ENCODE measurements at regions not wholly inside any gene's neighbourhood (a gene's known extent, or its start where the extent isn't known, plus 50 kb on each side); places are given as distances from the start of the nearest gene placed in this dataset.

GRCh38 chr4:111961809-111962208 is 183.4 kb upstream of the FAM241A start:
- 45 to 51% methylated on average over 1 of the region's 1 CpG for WGBS, 2 donors
- intact Hi-C loops (cut with DNase I) = no loop called here
- no peak for DNase-seq

GRCh38 chr4:111963158-111963700 is 182.0 kb upstream of the FAM241A start:
- DNase-seq = no peak
- Histone ChIP-seq H3K4me1 (no peaks in the 10 kb centered on the region), H3K36me3 (no peaks in the 10 kb centered on the region), H3K4me3 (no peak overlapping the region), H3K9me3 (peaks cover 0 to 6% (median 0%) of the 10 kb centered on the region in 11 donors), H3K27ac (no peak overlapping the region), H3K27me3 (no peaks in the 10 kb centered on the region)
- no peak for ATAC-seq
- TF ChIP-seq CTCF (IDR thresholded peaks at IDR 0.05) = no peak
- 66 to 75% methylated on average over 5 of the region's 5 CpGs for WGBS, 2 donors
- intact Hi-C loops (cut with DNase I) = no loop called here

More at GRCh38 chr4:111961809-111962208, 183.4 kb upstream of the FAM241A start:
- H3K36me3 ChIP-seq = no peaks in the 10 kb centered on the region
- no peaks in the 10 kb centered on the region for H3K27me3 ChIP-seq
- H3K4me3 ChIP-seq = no peak overlapping the region
- TF ChIP-seq CTCF (IDR thresholded peaks at IDR 0.05) = no peak
- no peak overlapping the region for H3K27ac ChIP-seq
- ATAC-seq = no peak
- no peaks in the 10 kb centered on the region for H3K9me3 ChIP-seq
- H3K4me1 ChIP-seq = no peaks in the 10 kb centered on the region

- peaks cover 0 to 4% (median 0%) of the 10 kb centered on the region in 7 donors for H3K27me3 ChIP-seq
- no peak overlapping the region for H3K4me3 ChIP-seq
- TF ChIP-seq CTCF (IDR thresholded peaks at IDR 0.05) = no peak
- peaks cover 0 to 40% (median 0%) of the 10 kb centered on the region in 11 donors for H3K9me3 ChIP-seq
- no peak for DNase-seq
- no peaks in the 10 kb centered on the region for H3K4me1 ChIP-seq
- intact Hi-C loops (cut with DNase I) = no loop called here
- H3K27ac ChIP-seq = no peak overlapping the region
- WGBS, 2 donors = 81 to 86% methylated on average over 7 of the region's 7 CpGs
- H3K36me3 ChIP-seq = no peaks in the 10 kb centered on the region
- ATAC-seq = no peak
Measured at GRCh38 chr4:111977419-111977965, 167.8 kb upstream of the FAM241A start.

- DNase-seq (no peak), ATAC-seq (no peak)
- Histone ChIP-seq H3K27me3 (peaks cover 0 to 25% (median 6%) of the 10 kb centered on the region in 7 donors), H3K9me3 (peaks cover 0 to 23% (median 0%) of the 10 kb centered on the region in 11 donors), H3K27ac (no peak overlapping the region), H3K4me3 (no peak overlapping the region), H3K4me1 (no peaks in the 10 kb centered on the region), H3K36me3 (no peaks in the 10 kb centered on the region)
- TF ChIP-seq CTCF (IDR thresholded peaks at IDR 0.05) = no peak
- intact Hi-C loops (cut with DNase I) = no loop called here
Measured at GRCh38 chr4:111979921-111980320, 165.3 kb upstream of the FAM241A start.
